HCT116 (cell line): ENCODE measurements at regions not wholly inside any gene's neighbourhood (a gene's known extent, or its start where the extent isn't known, plus 50 kb on each side); places are given as distances from the start of the nearest gene placed in this dataset.

ENCODE experiments used
- ATAC-seq: fragments of 200-7000 bp; cut with Tn5 transposase; 2 replicates; pipeline ENCODE4 v1.9.1; 2020; ENCODE audit warnings: mild to moderate bottlenecking, moderate library complexity
- BruUV-seq: library from RNA; stranded (reverse); fragments of 400-500 nt; replicated peaks from 2 replicates; lab custom pipeline; 2021; lab: Mats Ljungman, UMichigan
- CTCF ChIA-PET: fragments of 300-600 bp; sonication (Branson Sonifier 250); formaldehyde crosslinking; loops from one replicate; lab custom pipeline; 2021; ENCODE audit warnings: antibody characterized with exemption; lab: Charles Lee
- POLR2A ChIA-PET: fragments of 300-600, 350-600 bp; sonication (Branson Sonifier 250); formaldehyde crosslinking; loops from one replicate; lab custom pipeline; 2021; ENCODE audit warnings: antibody characterized with exemption; lab: Charles Lee
- RAD21 ChIA-PET, 2 experiments: fragments of 300-600 bp; sonication (Branson Sonifier 250); formaldehyde crosslinking; loops; one replicate each; lab custom pipeline; 2023; ENCODE audit warnings: low total read pairs in 2 of 2; ENCODE audit not compliant: uncharacterized antibody in 2 of 2, unreplicated experiment in 2 of 2, low non-redundant PET in 1 of 2; lab: Charles Lee
- DNase-seq: peaks from one replicate; pipeline ENCODE4 v3.0.0-alpha.2; 2010; ENCODE audit warnings: low read depth, low spot score
- H2AFZ ChIP-seq: fragments of 200-600 bp; shearing (Covaris generic), sonication (generic); 2 replicates; pipeline ENCODE4 v1.6.1; 2017; ENCODE audit warnings: low read depth, mixed run types, mixed read lengths, antibody characterized with exemption, low read length; ENCODE audit not compliant: poor library complexity, severe bottlenecking
- H3K27ac ChIP-seq: 2 replicates; pipeline ENCODE4 v1.5.1; 2012; ENCODE audit warnings: low read depth, low read length
- H3K27me3 ChIP-seq: fragments of 200-600 bp; sonication (generic); 2 replicates; pipeline ENCODE4 v1.6.1; 2016; ENCODE audit warnings: mixed run types, low read length, mixed read lengths; ENCODE audit not compliant: insufficient read depth
- H3K36me3 ChIP-seq, 2 experiments: fragments of 200-500 bp in 1 of 2; fragments of 200-600 bp in 1 of 2; sonication (Bioruptor generic) in 1 of 2; sonication (generic) in 1 of 2; 2 replicates each; pipeline versions ENCODE4 v1.5.1 to v1.6.1; 2014 to 2016; ENCODE audit warnings: low read length in 2 of 2, inconsistent platforms in 1 of 2, mixed read lengths in 1 of 2, mixed run types in 1 of 2; ENCODE audit not compliant: insufficient read depth in 2 of 2, control insufficient read depth in 1 of 2
- H3K4me1 ChIP-seq, 2 experiments: fragments of 200-600 bp in 1 of 2; sonication (generic) in 1 of 2; 2 replicates each; pipeline versions ENCODE4 v1.5.1 to v1.6.1; 2012 to 2017; ENCODE audit warnings: low read length in 2 of 2, inconsistent platforms in 1 of 2, mild to moderate bottlenecking in 1 of 2, mixed read lengths in 1 of 2, mixed run types in 1 of 2, moderate library complexity in 1 of 2; ENCODE audit not compliant: insufficient read depth in 2 of 2, control insufficient read depth in 1 of 2
- H3K4me2 ChIP-seq: fragments of 200-600 bp; sonication (generic); 2 replicates; pipeline ENCODE4 v1.6.1; 2017; ENCODE audit warnings: mixed run types, low read length, mixed read lengths
- H3K4me3 ChIP-seq, 2 experiments: fragments of 200-600 bp in 1 of 2; sonication (generic) in 1 of 2; replicated peaks in 1 of 2; 2 replicates each; pipeline ENCODE4 v1.5.1; 2011 to 2016; ENCODE audit warnings: low read length in 2 of 2, control low read depth in 1 of 2, low read depth in 1 of 2, mild to moderate bottlenecking in 1 of 2, mixed read lengths in 1 of 2, mixed run types in 1 of 2
- H3K79me2 ChIP-seq: fragments of 200-600 bp; sonication (generic); 2 replicates; pipeline ENCODE4 v1.6.1; 2017; ENCODE audit warnings: mild to moderate bottlenecking, mixed run types, low read length, moderate library complexity, mixed read lengths; ENCODE audit not compliant: insufficient read depth
- H3K9ac ChIP-seq: fragments of 200-600 bp; sonication (generic); 2 replicates; pipeline ENCODE4 v1.6.1; 2016; ENCODE audit warnings: low read length, mixed read lengths
- H3K9me2 ChIP-seq: fragments of 200-600 bp; sonication (generic), shearing (Covaris generic); 2 replicates; pipeline ENCODE4 v1.6.1; 2017; ENCODE audit warnings: mixed run types, mild to moderate bottlenecking, moderate library complexity; ENCODE audit not compliant: insufficient read depth
- H3K9me3 ChIP-seq, 2 experiments: fragments of 200-500 bp in 1 of 2; fragments of 200-600 bp in 1 of 2; sonication (Bioruptor generic) in 1 of 2; sonication (generic) in 1 of 2; 2 replicates each; pipeline ENCODE4 v1.6.1; 2014 to 2017; ENCODE audit warnings: low read length in 2 of 2, mixed read lengths in 2 of 2, inconsistent platforms in 1 of 2, low read depth in 1 of 2, mild to moderate bottlenecking in 1 of 2, mixed run types in 1 of 2, moderate library complexity in 1 of 2; ENCODE audit not compliant: control insufficient read depth in 1 of 2, insufficient read depth in 1 of 2
- H4K20me1 ChIP-seq: fragments of 200-600 bp; sonication (generic), shearing (Covaris generic); 2 replicates; pipeline ENCODE4 v1.6.1; 2017; ENCODE audit warnings: mixed run types, mild to moderate bottlenecking, moderate library complexity; ENCODE audit not compliant: insufficient read depth
- CBX3 ChIP-seq: IDR thresholded peaks from 2 replicates; pipeline ENCODE4 v1.6.1; 2012; ENCODE audit warnings: low read depth
- EGR1 ChIP-seq: IDR thresholded peaks from 2 replicates; pipeline ENCODE4 v1.6.1; 2012; ENCODE audit warnings: low read depth
- ELF1 ChIP-seq: IDR thresholded peaks from 2 replicates; pipeline ENCODE4 v1.6.1; 2012; ENCODE audit warnings: low read depth, borderline replicate concordance
- MAX ChIP-seq: IDR thresholded peaks from 2 replicates; pipeline ENCODE4 v1.6.1; 2012
- POLR2A ChIP-seq: IDR thresholded peaks from 2 replicates; pipeline ENCODE4 v1.7.0; 2011; ENCODE audit warnings: borderline replicate concordance; ENCODE audit not compliant: insufficient read depth, insufficient read length; ENCODE audit errors: extremely low read depth
- POLR2AphosphoS5 ChIP-seq: IDR thresholded peaks from 2 replicates; pipeline ENCODE4 v1.6.1; 2011; ENCODE audit warnings: mild to moderate bottlenecking, low read depth, low read length, moderate library complexity
- RAD21 ChIP-seq: IDR thresholded peaks from 2 replicates; pipeline ENCODE4 v1.6.1; 2012; ENCODE audit warnings: low read depth, mild to moderate bottlenecking
- REST ChIP-seq: IDR thresholded peaks from 2 replicates; pipeline ENCODE4 v1.6.1; 2012; ENCODE audit warnings: low read depth
- SIN3A ChIP-seq: IDR thresholded peaks from 2 replicates; pipeline ENCODE4 v1.6.1; 2012; ENCODE audit warnings: low read depth
- SP1 ChIP-seq: IDR thresholded peaks from 2 replicates; pipeline ENCODE4 v1.6.1; 2012; ENCODE audit warnings: low read depth
- SRF ChIP-seq: IDR thresholded peaks from 2 replicates; pipeline ENCODE4 v1.6.1; 2012; ENCODE audit warnings: low read depth
- ZBTB33 ChIP-seq: IDR thresholded peaks from 2 replicates; pipeline ENCODE4 v1.6.1; 2011; ENCODE audit warnings: mild to moderate bottlenecking, low read length, moderate library complexity; ENCODE audit not compliant: insufficient replicate concordance; ENCODE audit errors: extremely low read depth
- intact Hi-C: fragments of 100-400 bp; cut with micrococcal nuclease; formaldehyde crosslinking; loops from 2 replicates; pipeline ENCODE4 v1.10.0; 2022

GRCh38 chr5:165723931-165724330 is 2218.5 kb downstream of the MAT2B start:
- no peak overlapping the region for H2AFZ ChIP-seq
- TF ChIP-seq EGR1: no peak
- no peak for TF ChIP-seq REST
- no peak for TF ChIP-seq SRF
- no peak for TF ChIP-seq POLR2AphosphoS5
- TF ChIP-seq ZBTB33: no peak
- no peak for TF ChIP-seq SP1
- no peak for TF ChIP-seq SIN3A
- TF ChIP-seq ELF1: no peak
- no peak for TF ChIP-seq MAX
- TF ChIP-seq POLR2A: no peak
- no peak for TF ChIP-seq RAD21
- TF ChIP-seq CBX3: no peak
- TF ChIP-seq, all 23 proteins: peak for 0
- H3K27ac ChIP-seq: no peak overlapping the region
- H3K4me2 ChIP-seq: no peak overlapping the region
- no peaks in the 10 kb centered on the region for H3K27me3 ChIP-seq
- intact Hi-C loops: no loop called here
- POLR2A ChIA-PET: no interaction called here
- no peaks in the 10 kb centered on the region for H4K20me1 ChIP-seq
- peaks cover 16 to 27% of the 10 kb centered on the region in 2 experiments; a peak in 2 of 4 replicates for H3K9me3 ChIP-seq
- no peak overlapping the region for H3K9ac ChIP-seq
- H3K36me3 ChIP-seq: no peaks in the 10 kb centered on the region
- H3K79me2 ChIP-seq: no peaks in the 10 kb centered on the region
- RAD21 ChIA-PET: no interaction called here
- no peaks in the 10 kb centered on the region for H3K4me1 ChIP-seq
- ATAC-seq (no peak), DNase-seq (no peak)
- no TSS peak for BruUV-seq
- no peak overlapping the region for H3K4me3 ChIP-seq
- H3K9me2 ChIP-seq: no peaks in the 10 kb centered on the region
- CTCF ChIA-PET: no interaction called here
